ENCODE measurements at regions not wholly inside any gene's neighbourhood (a gene's known extent, or its start where the extent isn't known, plus 50 kb on each side); places are given as distances from the start of the nearest gene placed in this dataset.

GRCh38 chr2:200146501-200146900, 160.0 kb upstream of the SPATS2L start:
- DNase-seq (ENCODE audit: extremely low spot score) = no peak
- H3K36me3 ChIP-seq (ENCODE audit: insufficient read depth) = no peaks in the 10 kb centered on the region
- H3K4me3 ChIP-seq (ENCODE audit: low read depth, low read length) = no peak overlapping the region
- no peak overlapping the region for H3K27ac ChIP-seq (ENCODE audit: low read depth)
- H3K4me1 ChIP-seq (ENCODE audit: insufficient read depth) = no peaks in the 10 kb centered on the region
- 93% methylated on average over 3 of the region's 3 CpGs for WGBS

GRCh38 chr2:200147371-200147770, 159.1 kb upstream of the SPATS2L start:
- H3K27ac ChIP-seq (ENCODE audit: low read depth) = no peak overlapping the region
- 93% methylated on average over 2 of the region's 2 CpGs for WGBS
- no peak for DNase-seq (ENCODE audit: extremely low spot score)
- H3K4me1 ChIP-seq (ENCODE audit: insufficient read depth) = no peaks in the 10 kb centered on the region
- no peak overlapping the region for H3K4me3 ChIP-seq (ENCODE audit: low read depth, low read length)
- H3K36me3 ChIP-seq (ENCODE audit: insufficient read depth) = no peaks in the 10 kb centered on the region

GRCh38 chr2:200148366-200148765, 158.1 kb upstream of the SPATS2L start:
- DNase-seq (ENCODE audit: extremely low spot score) = no peak
- Histone ChIP-seq H3K27ac (ENCODE audit: low read depth) (no peak overlapping the region), H3K4me1 (ENCODE audit: insufficient read depth) (no peaks in the 10 kb centered on the region), H3K36me3 (ENCODE audit: insufficient read depth) (no peaks in the 10 kb centered on the region), H3K4me3 (ENCODE audit: low read depth, low read length) (no peak overlapping the region)
- WGBS = 60% methylated on average over 2 of the region's 2 CpGs

GRCh38 chr2:200150411-200151086, 155.9 kb upstream of the SPATS2L start:
- H3K27ac ChIP-seq (ENCODE audit: low read depth) = no peak overlapping the region
- DNase-seq (ENCODE audit: extremely low spot score) = no peak
- no peaks in the 10 kb centered on the region for H3K4me1 ChIP-seq (ENCODE audit: insufficient read depth)
- no peaks in the 10 kb centered on the region for H3K36me3 ChIP-seq (ENCODE audit: insufficient read depth)
- H3K4me3 ChIP-seq (ENCODE audit: low read depth, low read length) = no peak overlapping the region
- WGBS = 89% methylated on average over 1 of the region's 1 CpG

- H3K4me3 ChIP-seq (ENCODE audit: low read depth, low read length) = no peak overlapping the region
- H3K4me1 ChIP-seq (ENCODE audit: insufficient read depth) = no peaks in the 10 kb centered on the region
- no peak for DNase-seq (ENCODE audit: extremely low spot score)
- no peaks in the 10 kb centered on the region for H3K36me3 ChIP-seq (ENCODE audit: insufficient read depth)
- 58% methylated on average over 3 of the region's 3 CpGs for WGBS
- H3K27ac ChIP-seq (ENCODE audit: low read depth) = no peak overlapping the region
Observed at GRCh38 chr2:200155652-200156051, 150.8 kb upstream of the SPATS2L start.

GRCh38 chr2:200156166-200156835, 150.2 kb upstream of the SPATS2L start:
- Histone ChIP-seq H3K4me1 (ENCODE audit: insufficient read depth) (no peaks in the 10 kb centered on the region), H3K27ac (ENCODE audit: low read depth) (no peak overlapping the region), H3K4me3 (ENCODE audit: low read depth, low read length) (peak overlapping the region; percentile 9), H3K36me3 (ENCODE audit: insufficient read depth) (no peaks in the 10 kb centered on the region)
- DNase-seq (ENCODE audit: extremely low spot score) = no peak
- 43% methylated on average over 5 of the region's 5 CpGs for WGBS

- no peaks in the 10 kb centered on the region for H3K36me3 ChIP-seq (ENCODE audit: insufficient read depth)
- WGBS = 57% methylated on average over 1 of the region's 1 CpG
- no peaks in the 10 kb centered on the region for H3K4me1 ChIP-seq (ENCODE audit: insufficient read depth)
- H3K27ac ChIP-seq (ENCODE audit: low read depth) = no peak overlapping the region
- DNase-seq (ENCODE audit: extremely low spot score) = no peak
- no peak overlapping the region for H3K4me3 ChIP-seq (ENCODE audit: low read depth, low read length)
Observed at GRCh38 chr2:200158647-200159356, 147.7 kb upstream of the SPATS2L start.

GRCh38 chr2:200159357-200159707, 147.2 kb upstream of the SPATS2L start:
- H3K4me1 ChIP-seq (ENCODE audit: insufficient read depth) = no peaks in the 10 kb centered on the region
- no peak overlapping the region for H3K4me3 ChIP-seq (ENCODE audit: low read depth, low read length)
- no peaks in the 10 kb centered on the region for H3K36me3 ChIP-seq (ENCODE audit: insufficient read depth)
- no peak for DNase-seq (ENCODE audit: extremely low spot score)
- H3K27ac ChIP-seq (ENCODE audit: low read depth) = no peak overlapping the region

GRCh38 chr2:200159829-200160781, 146.4 kb upstream of the SPATS2L start:
- no peak overlapping the region for H3K27ac ChIP-seq (ENCODE audit: low read depth)
- H3K4me3 ChIP-seq (ENCODE audit: low read depth, low read length) = no peak overlapping the region
- no peaks in the 10 kb centered on the region for H3K36me3 ChIP-seq (ENCODE audit: insufficient read depth)
- DNase-seq (ENCODE audit: extremely low spot score) = no peak
- no peaks in the 10 kb centered on the region for H3K4me1 ChIP-seq (ENCODE audit: insufficient read depth)
- 81% methylated on average over 11 of the region's 11 CpGs for WGBS

GRCh38 chr2:200161458-200161857, 145.0 kb upstream of the SPATS2L start:
- DNase-seq (ENCODE audit: extremely low spot score) = no peak
- Histone ChIP-seq H3K27ac (ENCODE audit: low read depth) (no peak overlapping the region), H3K4me3 (ENCODE audit: low read depth, low read length) (no peak overlapping the region), H3K4me1 (ENCODE audit: insufficient read depth) (no peaks in the 10 kb centered on the region), H3K36me3 (ENCODE audit: insufficient read depth) (no peaks in the 10 kb centered on the region)
- 96% methylated on average over 3 of the region's 3 CpGs for WGBS

- H3K4me3 ChIP-seq (ENCODE audit: low read depth, low read length) = no peak overlapping the region
- no peaks in the 10 kb centered on the region for H3K4me1 ChIP-seq (ENCODE audit: insufficient read depth)
- WGBS = 100% methylated on average over 1 of the region's 1 CpG
- H3K36me3 ChIP-seq (ENCODE audit: insufficient read depth) = no peaks in the 10 kb centered on the region
- no peak for DNase-seq (ENCODE audit: extremely low spot score)
- H3K27ac ChIP-seq (ENCODE audit: low read depth) = no peak overlapping the region
Observed at GRCh38 chr2:200165687-200166086, 140.8 kb upstream of the SPATS2L start.

- no peaks in the 10 kb centered on the region for H3K36me3 ChIP-seq (ENCODE audit: insufficient read depth)
- no peak overlapping the region for H3K27ac ChIP-seq (ENCODE audit: low read depth)
- H3K4me1 ChIP-seq (ENCODE audit: insufficient read depth) = no peaks in the 10 kb centered on the region
- no peak overlapping the region for H3K4me3 ChIP-seq (ENCODE audit: low read depth, low read length)
- 70% methylated on average over 12 of the region's 12 CpGs for WGBS
- no peak for DNase-seq (ENCODE audit: extremely low spot score)
Observed at GRCh38 chr2:200168641-200169555, 137.6 kb upstream of the SPATS2L start.
